ENCODE measurements at regions not wholly inside any gene's neighbourhood (a gene's known extent, or its start where the extent isn't known, plus 50 kb on each side); places are given as distances from the start of the nearest gene placed in this dataset.

GRCh38 chr3:28637742-28638141 lies 289.1 kb upstream of the AZI2 start:
- CTCF ChIA-PET: no interaction called here
- intact Hi-C loops (cut with micrococcal nuclease; ENCODE audit: unreplicated experiment): no loop called here
- TF ChIP-seq CTCF (IDR thresholded peaks at IDR 0.05; ENCODE audit: unreplicated experiment): no peak
- no peak overlapping the region for H3K27ac Mint-ChIP-seq (ENCODE audit: unreplicated experiment)
- no TSS peak for BruUV-seq (replicated peaks)
- no peaks in the 10 kb centered on the region for H3K36me3 Mint-ChIP-seq (ENCODE audit: insufficient read depth, unreplicated experiment)
- no peaks in the 10 kb centered on the region for H3K9me3 Mint-ChIP-seq (ENCODE audit: low read depth, unreplicated experiment)
- no peak overlapping the region for H3K4me3 Mint-ChIP-seq (ENCODE audit: low read depth, unreplicated experiment)
- H3K4me1 Mint-ChIP-seq (ENCODE audit: low read depth, unreplicated experiment): no peaks in the 10 kb centered on the region
- no peak for DNase-seq
- no peaks in the 10 kb centered on the region for H3K27me3 Mint-ChIP-seq (ENCODE audit: unreplicated experiment)

- no peak for DNase-seq
- H3K4me3 Mint-ChIP-seq (ENCODE audit: low read depth, unreplicated experiment): no peak overlapping the region
- no peaks in the 10 kb centered on the region for H3K4me1 Mint-ChIP-seq (ENCODE audit: low read depth, unreplicated experiment)
- no peaks in the 10 kb centered on the region for H3K36me3 Mint-ChIP-seq (ENCODE audit: insufficient read depth, unreplicated experiment)
- no peaks in the 10 kb centered on the region for H3K27me3 Mint-ChIP-seq (ENCODE audit: unreplicated experiment)
- intact Hi-C loops (cut with micrococcal nuclease; ENCODE audit: unreplicated experiment): no loop called here
- H3K9me3 Mint-ChIP-seq (ENCODE audit: low read depth, unreplicated experiment): no peaks in the 10 kb centered on the region
- BruUV-seq (replicated peaks): no TSS peak
- H3K27ac Mint-ChIP-seq (ENCODE audit: unreplicated experiment): no peak overlapping the region
- CTCF ChIA-PET: interaction anchor here (1.4 kb wide), 1 partner anchor 23 kb away, joined by 4 read pairs; no protein-coding TSS in a partner anchor
- TF ChIP-seq CTCF (IDR thresholded peaks at IDR 0.05; ENCODE audit: unreplicated experiment): no peak
These were observed 296.5 kb upstream of the AZI2 start for GRCh38 chr3:28645149-28645548.

- Mint-ChIP-seq H3K4me3 (ENCODE audit: low read depth, unreplicated experiment) (no peak overlapping the region), H3K36me3 (ENCODE audit: insufficient read depth, unreplicated experiment) (no peaks in the 10 kb centered on the region), H3K27me3 (ENCODE audit: unreplicated experiment) (no peaks in the 10 kb centered on the region), H3K4me1 (ENCODE audit: low read depth, unreplicated experiment) (no peaks in the 10 kb centered on the region), H3K27ac (ENCODE audit: unreplicated experiment) (no peak overlapping the region), H3K9me3 (ENCODE audit: low read depth, unreplicated experiment) (no peaks in the 10 kb centered on the region)
- no TSS peak for BruUV-seq (replicated peaks)
- CTCF ChIA-PET: no interaction called here
- intact Hi-C loops (cut with micrococcal nuclease; ENCODE audit: unreplicated experiment): no loop called here
- no peak for DNase-seq
- TF ChIP-seq CTCF (IDR thresholded peaks at IDR 0.05; ENCODE audit: unreplicated experiment): no peak
These were observed 297.8 kb upstream of the AZI2 start for GRCh38 chr3:28646435-28646834.

GRCh38 chr3:28649266-28649665 lies 300.6 kb upstream of the AZI2 start:
- H3K27me3 Mint-ChIP-seq (ENCODE audit: unreplicated experiment): no peaks in the 10 kb centered on the region
- TF ChIP-seq CTCF (IDR thresholded peaks at IDR 0.05; ENCODE audit: unreplicated experiment): no peak
- no TSS peak for BruUV-seq (replicated peaks)
- CTCF ChIA-PET: no interaction called here
- H3K27ac Mint-ChIP-seq (ENCODE audit: unreplicated experiment): no peak overlapping the region
- H3K36me3 Mint-ChIP-seq (ENCODE audit: insufficient read depth, unreplicated experiment): no peaks in the 10 kb centered on the region
- intact Hi-C loops (cut with micrococcal nuclease; ENCODE audit: unreplicated experiment): no loop called here
- no peaks in the 10 kb centered on the region for H3K9me3 Mint-ChIP-seq (ENCODE audit: low read depth, unreplicated experiment)
- no peak for DNase-seq
- H3K4me3 Mint-ChIP-seq (ENCODE audit: low read depth, unreplicated experiment): no peak overlapping the region
- H3K4me1 Mint-ChIP-seq (ENCODE audit: low read depth, unreplicated experiment): no peaks in the 10 kb centered on the region

GRCh38 chr3:28651159-28651558 lies 302.5 kb upstream of the AZI2 start:
- peaks cover 3% of the 10 kb centered on the region for H3K9me3 Mint-ChIP-seq (ENCODE audit: low read depth, unreplicated experiment)
- no peak for DNase-seq
- TF ChIP-seq CTCF (IDR thresholded peaks at IDR 0.05; ENCODE audit: unreplicated experiment): no peak
- no peak overlapping the region for H3K4me3 Mint-ChIP-seq (ENCODE audit: low read depth, unreplicated experiment)
- CTCF ChIA-PET: no interaction called here
- H3K36me3 Mint-ChIP-seq (ENCODE audit: insufficient read depth, unreplicated experiment): no peaks in the 10 kb centered on the region
- no TSS peak for BruUV-seq (replicated peaks)
- intact Hi-C loops (cut with micrococcal nuclease; ENCODE audit: unreplicated experiment): no loop called here
- H3K27me3 Mint-ChIP-seq (ENCODE audit: unreplicated experiment): no peaks in the 10 kb centered on the region
- H3K27ac Mint-ChIP-seq (ENCODE audit: unreplicated experiment): no peak overlapping the region
- no peaks in the 10 kb centered on the region for H3K4me1 Mint-ChIP-seq (ENCODE audit: low read depth, unreplicated experiment)

Data from Calu3 (cell line).